Right renal cortex interstitium (tissue), 3 donors: ENCODE measurements at regions not wholly inside any gene's neighbourhood (a gene's known extent, or its start where the extent isn't known, plus 50 kb on each side); places are given as distances from the start of the nearest gene placed in this dataset.
"Not testable (repeated sequence)": the region's sequence is repeated elsewhere in the genome, so short reads cannot be mapped to it uniquely, and the experiment has no call there.

Experiments
- DNase-seq, 3 donors: peaks; one replicate each; pipeline ENCODE4 v3.0.0-alpha.2; 2013; ENCODE audit warnings: low read depth in 3 of 3, low spot score in 2 of 3

DNA sequence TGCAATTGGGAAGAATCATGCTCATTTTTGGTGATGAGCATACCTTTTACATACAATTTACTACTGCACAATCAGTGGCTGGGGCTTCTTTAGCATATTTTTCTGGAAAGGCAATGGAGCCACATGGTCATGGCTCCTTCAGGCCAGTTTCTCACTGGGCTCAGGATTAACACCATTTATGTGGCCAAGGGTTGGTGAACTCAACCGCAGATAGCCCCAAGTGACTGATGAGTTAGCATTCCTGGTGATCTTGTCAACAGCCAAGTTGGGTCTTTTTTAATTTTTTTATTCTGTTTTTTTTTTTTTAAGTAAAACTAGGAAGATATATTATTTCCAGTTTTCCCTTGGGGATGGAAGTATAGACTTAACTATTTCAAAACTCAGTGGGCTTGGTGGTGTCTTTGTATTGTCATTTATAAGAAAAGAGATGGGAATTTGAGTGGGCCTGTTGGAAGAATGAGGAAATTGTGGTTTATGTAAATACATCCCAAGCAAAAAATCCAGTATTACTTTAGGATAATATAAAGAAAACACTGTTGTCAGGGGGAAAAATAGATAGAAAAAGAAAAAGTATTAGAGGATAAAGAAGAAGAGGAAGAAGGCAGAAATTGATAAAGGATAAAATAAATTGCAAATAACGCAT, 397.4 kb downstream of the MAFB start:
- no peak for DNase-seq

DNA sequence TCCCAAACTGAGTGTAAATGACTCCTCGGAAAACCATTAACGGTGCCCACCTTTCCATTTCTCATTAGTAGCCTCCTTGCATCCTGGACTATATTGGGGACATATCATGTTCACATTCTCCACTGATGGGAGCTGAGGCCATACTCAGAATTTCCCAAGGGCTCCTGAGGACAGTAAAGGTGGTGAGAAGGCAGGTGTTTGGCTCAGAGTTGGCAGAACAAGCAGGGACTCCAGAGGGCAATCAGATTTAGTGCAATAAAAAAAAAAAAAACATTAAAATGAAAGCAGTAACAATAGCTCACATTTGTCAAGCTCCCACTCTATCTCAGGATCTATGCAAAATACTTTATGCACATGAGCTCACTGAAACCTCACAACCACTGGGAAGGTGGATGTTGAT, 401.4 kb downstream of the MAFB start:
- DNase-seq: no peak

DNA sequence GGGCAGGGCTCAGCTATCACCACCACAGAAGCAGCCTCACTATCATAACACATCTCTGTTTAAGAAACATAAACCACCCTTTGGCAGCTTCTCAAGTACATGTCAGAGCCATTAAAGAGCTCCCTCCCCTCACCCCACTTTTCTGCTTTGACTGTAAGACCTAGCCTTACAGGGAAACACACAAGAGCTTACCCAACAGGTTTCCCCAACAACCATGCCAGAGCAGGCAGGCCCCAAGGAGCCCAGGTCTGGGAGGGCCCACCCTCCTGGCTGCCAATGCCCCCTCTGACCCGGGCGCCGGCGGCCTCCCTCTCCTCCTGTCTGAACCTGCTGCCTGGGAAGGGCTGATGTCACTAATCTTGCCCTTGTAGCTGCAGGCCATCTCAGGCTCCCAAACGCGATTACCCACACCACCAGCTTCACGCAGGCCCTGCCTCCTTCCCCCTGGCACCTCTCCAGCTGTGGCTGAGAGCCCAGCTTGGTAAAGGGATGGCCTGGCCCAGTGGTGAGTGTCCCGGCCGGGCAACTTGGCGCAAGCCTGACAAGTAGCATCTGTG, 402.0 kb downstream of the MAFB start:
- DNase-seq: no peak

DNA sequence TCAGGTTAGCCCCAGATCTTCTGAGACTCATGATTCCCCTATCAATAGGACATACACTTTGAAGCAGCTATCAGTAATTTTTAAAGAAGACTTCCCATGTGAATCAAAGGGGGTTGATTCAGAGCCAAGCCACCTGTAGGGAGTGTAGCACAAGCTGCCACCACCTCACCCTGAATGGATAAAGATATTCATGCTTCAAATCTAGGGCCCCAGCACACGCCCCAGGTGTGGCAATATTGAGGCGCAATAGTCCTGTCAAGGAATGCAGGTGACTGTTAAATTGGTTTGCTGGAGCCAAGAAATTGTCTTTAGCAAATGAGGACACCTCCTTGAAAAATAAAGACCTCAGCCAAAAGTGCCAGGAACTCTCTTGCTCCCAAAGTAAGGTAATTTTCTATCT, 404.4 kb downstream of the MAFB start:
- DNase-seq: no peak

DNA sequence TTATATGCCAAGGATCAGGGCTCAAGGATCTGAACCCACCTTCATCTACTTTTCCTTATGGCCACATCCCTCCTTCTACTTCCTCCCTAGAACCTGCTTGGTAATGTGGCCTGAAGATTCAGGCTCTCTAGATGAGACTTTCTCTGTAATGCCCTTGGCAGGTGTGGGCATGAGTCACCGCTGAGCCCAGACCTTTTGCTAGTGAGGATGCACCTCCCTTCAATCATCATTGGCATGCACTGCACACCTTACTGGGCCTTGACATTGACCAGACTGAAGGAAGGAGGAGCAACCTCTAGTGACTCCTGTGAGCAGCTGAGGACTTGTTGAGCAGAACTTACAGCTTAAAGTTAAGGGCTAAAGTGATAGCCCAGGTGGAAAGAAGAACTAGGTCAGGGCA, 405.3 kb downstream of the MAFB start:
- DNase-seq: no peak

DNA sequence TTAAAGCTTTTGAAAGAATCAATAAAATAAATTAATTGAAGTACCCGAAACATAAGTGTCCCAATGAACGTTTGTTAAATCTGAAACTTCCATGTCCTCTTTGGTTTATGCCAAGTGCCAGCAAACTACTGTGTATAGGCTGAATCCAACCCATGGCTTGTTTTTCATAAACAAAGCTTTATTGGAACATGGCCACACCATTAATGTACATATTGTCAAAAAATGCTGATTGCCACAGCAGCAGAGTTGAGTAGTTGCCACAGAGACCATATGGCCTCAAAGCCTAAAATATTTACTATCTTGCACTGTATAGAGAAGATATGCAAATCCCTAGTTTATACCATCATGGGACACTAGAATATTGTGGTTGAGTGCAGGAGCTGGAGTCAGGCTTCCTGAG, 406.1 kb downstream of the MAFB start:
- no peak for DNase-seq

DNA sequence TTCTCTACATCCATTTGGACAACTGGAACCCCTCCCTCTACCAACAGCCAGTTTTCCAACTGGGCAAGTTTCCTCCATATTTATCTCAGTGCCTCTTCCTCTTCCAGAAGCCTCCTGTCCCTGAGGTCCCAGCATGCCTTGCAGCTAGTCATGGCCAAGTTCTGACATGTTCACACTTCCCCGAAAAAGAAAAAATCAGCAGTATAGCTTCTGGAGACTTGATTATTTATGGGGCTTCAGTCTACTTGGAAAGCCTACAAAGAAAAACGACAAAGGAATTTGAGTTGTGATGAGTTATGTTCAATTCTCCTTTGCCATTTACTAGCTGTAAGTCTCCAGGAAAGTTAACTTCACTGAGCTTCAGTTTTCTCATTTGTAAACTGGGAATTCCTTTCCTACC, 406.5 kb downstream of the MAFB start:
- no peak for DNase-seq

DNA sequence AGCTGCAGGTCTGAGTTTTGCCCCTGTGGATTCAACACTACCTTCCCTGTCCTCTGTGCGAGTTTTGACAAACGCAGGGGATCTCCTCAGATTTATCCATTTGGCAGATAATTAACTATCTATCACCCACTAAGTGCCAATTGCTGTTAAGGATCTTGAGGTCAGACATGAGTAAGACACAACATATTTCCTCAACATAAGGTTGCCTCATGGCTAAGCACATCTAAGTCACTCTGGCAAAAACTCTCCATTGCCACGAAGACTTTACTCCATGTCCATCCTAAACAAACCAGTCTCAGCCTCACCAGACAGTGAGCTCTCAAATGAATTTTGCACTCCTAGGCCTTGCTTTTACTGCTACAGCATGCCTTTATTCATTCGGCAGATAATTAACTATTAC, 408.4 kb downstream of the MAFB start:
- no peak for DNase-seq

DNA sequence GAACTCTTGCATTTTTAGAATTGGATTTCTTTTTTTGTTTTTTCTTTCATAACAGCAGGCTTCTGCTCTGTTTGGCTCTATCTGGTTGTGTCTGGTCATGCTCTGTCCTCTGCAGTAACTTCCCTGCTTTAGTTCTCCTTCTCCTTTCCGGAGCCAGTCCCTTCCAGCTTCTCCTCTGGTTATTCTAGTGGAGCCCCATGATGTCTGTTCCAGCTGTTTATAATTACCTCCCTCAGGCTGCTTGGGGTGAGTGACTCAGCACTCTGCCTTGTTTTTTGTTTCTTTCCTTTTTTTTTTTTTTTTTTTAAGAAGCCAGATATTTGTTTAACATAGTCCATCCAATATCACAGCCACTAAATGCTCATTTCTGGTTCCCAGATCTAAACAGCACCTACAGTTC, 409.6 kb downstream of the MAFB start:
- DNase-seq: no peak

DNA sequence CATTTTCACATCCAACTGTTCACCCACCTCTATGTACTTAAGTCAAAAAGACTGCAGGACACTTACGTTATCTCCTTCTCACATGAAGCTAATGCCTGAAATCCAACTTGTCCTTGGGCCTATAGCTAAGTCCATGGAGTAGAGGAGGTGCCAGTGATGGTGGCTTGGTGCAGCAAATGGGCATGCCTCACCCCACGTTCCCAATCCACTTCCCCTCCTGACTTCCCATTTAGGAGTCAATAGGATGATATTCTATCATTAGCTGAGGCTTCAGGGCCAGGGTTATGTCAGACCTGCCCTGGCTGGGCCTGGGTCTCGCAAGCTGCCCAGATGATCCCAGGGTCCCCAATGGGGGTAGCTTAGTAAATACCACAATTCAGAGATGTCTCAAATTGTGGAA, 410.4 kb downstream of the MAFB start:
- DNase-seq: no peak

DNA sequence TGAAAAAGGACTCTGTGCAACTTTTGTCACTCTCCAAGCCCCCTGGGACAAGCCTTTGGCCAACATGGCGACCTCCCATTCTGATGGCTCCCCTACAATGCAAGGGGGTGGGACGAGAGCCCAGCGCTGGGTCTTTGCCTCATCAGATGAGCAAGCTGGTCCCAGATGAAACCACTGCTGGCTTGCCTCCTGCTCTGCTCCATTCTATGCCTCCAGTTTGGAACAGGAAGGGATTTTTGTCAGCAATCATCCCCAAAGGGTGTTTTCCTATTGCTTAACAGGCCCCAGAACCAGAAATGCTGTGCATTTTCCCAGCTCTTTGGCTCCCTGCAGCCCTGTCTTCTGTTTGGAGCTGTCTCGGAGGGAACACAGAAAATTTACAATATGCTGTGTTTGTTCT, 412.7 kb downstream of the MAFB start:
- no peak for DNase-seq

DNA sequence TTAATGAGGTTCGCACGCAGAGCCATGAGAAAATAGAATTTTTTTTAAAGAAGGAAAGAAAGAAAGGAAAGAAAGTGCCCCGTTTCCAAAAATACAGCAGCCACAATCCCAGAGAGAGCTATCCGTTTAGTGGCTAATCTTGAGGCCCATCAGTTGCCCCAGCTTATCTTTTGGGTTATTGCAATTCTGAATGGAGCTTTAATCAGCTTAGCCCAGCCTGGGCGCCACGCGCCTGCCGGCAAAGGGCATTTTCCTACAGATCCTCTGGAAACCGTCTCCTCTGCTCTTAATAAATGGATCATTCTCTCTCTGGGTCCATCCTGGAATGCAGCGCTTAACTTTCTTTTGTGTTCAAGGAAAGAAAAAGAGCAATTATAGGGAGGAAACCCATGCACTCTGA, 413.3 kb downstream of the MAFB start:
- no peak for DNase-seq

DNA sequence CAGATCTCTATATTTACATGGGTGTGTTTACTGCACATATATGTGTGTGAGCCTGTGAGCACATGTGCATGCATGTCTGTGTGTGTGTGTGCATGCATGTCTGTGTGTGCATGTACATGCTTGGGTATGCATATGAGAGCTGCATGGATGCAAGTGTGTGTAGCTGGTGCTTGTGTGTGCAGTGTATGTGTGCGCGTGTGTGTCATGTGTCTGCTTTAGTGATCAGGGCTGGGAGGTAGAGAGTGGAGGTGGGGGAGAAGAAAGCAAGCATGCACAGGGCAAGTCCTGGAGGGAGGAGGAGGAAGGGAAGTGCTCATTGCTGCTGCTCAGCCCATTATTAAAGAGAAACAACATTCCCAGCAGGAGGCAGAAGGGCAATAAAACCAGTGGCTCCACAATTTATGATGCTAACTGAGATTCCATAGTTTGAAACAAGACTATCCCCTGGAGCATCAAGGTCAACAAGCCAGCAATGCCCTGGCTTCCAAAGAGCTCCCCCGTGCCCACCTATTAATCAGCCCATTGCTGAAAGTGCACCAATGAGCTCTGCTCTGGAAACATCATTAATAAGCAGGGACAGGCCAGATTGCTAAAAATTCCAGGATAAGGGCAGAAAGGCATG, 414.0 kb downstream of the MAFB start:
- DNase-seq: no peak

DNA sequence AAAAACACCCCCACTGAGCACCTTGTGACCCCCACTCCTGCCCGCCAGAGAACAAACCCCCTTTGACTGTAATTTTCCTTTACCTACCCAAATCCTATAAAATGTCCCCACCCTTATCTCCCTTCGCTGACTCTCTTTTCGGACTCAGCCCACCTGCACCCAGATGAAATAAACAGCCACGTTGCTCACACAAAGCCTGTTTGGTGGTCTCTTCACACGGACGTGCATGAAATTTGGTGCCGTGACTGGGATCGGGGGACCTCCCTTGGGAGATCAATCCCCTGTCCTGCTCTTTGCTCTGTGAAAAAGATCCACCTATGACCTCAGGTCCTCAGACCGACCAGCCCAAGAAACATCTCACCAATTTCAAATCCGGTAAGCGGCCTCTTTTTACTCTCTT, 419.8 kb downstream of the MAFB start:
- DNase-seq: not testable (repeated sequence)

DNA sequence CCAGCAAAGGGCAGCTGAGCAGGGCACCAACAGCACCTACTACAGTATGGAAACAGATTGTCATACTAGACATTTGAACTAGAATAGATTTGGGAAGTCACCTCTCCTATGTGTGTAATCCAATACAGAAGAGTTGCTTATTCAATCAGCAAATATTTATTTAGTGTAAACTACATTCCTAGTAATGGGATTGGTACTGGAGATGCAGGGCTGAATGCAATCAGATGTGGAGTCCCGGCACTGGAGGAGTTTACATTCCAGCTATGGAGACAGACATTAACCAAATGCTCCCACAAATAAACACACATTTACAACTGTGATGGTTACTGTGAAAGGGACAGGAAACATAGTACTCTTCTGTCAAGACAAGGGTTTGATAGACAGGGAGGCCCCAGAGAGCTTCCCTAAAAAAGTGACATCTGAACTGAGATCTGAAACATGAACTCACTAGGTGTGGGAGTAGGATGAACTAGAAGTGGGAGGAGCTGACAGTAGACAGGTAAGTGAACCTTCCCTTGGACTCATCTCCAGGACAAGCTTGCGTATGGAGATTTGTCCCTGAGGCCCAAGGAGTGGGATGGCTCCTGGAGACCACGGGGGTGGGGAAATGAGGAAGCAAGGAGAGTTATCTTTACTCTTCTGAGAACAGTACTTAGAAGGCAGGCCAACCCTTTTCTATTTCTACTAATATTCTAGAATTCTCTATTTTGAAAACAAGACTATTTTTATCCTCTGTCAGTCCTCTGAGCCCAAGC, 420.5 kb downstream of the MAFB start:
- no peak for DNase-seq

DNA sequence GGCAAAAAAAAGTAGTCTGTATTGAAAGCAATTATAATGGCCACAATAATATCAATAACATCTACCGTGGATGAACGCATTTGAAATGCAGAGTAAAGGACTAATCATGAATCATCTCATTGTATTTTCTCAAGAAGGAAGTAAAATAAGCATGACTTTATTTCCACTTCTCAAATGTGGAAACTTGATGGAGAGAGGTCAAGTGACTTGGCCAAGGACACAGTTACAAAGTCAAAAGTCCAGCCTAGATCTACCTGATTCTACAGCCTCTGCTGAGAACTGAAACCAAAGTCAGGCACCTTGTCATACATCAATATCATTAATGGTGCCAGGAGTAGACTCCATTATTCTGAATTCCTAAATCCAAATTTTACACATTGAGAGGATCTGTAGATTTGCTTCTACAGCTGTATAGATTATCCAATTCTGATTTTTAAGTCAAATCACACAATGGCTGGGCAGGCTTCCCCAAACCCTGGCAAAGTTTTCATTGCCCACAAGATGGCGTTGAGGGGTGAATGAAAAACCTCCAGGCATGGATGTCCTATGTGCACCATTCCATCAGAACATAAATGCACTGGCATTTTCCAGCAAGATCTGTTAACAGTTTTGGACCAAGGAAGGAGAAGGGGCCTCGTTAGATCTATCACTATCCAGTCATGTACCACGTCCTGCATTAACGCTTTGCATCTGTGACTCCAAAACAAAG, 423.1 kb downstream of the MAFB start:
- DNase-seq: no peak

DNA sequence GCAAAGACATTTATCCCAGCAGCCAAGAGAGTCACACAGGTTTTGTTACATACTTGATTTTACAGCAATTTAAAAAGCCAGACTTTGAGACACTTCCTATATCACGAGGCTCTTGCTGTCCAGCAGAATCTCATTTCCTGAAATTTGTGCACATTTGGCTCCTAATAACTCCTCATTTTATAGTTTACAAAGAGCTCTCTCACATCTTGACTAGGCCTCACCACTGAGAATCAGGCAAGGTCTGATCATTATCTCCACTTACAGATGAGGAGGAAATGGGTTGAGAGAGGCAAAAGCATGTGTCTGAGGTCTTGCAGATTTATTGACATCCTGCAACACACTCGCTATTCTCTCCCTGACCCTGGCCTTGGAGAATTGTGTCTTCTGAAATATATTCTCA, 426.8 kb downstream of the MAFB start:
- no peak for DNase-seq

DNA sequence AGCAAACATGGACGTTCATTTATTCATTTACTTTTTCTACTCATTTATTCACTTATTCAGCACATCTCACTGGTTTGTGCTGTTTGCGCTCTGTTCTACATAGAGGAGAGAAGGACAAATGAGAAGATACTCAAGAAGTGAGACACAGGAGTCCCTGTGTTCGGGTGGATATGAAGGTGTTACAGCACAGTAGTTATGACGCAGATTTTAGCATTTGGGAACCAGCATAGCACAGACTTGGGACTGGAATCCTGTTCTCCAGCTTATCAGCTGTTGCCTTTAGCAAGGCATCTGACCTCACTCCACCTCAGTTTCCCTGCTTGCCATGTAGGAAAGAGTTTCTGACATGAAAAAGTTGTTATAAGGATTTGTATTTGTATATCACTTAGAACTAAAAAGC, 430.1 kb downstream of the MAFB start:
- DNase-seq: no peak

DNA sequence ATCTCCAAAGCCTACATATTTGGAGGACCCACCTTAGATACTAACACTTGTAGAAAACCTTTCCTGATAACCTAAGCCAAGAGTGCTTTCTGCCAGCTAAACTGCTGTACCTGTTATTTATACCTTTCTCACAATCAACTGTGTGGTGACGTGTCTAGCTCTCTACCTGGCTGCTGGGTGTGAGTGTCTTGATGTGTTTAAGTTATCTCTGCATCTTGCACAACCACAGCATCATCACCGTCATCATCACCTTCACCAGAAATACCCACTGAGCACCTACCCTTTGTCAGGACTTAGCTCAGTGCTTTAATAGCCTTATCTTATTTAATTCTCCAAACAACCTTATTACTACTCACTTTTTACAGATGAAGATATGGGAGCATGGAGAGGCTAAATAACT, 431.3 kb downstream of the MAFB start:
- no peak for DNase-seq

DNA sequence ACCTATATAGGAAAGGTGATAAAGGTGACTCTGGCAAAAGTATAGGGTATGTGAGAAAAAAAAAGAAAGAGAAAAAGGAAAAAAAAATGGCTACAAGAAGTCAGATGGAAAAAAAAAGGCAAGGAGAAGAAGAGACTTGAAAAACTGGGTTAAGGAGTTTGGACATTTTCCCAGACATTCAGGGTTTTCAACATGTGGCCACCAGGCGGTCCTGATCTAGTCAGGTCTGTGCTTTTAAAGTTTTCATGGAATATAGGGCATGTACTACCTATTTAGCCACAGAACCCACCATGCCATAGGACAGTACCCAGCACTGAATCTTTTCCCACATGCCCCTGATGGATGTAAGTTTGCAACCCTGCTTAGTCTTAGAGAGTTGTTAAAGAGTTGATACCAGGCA, 433.7 kb downstream of the MAFB start:
- DNase-seq: no peak

DNA sequence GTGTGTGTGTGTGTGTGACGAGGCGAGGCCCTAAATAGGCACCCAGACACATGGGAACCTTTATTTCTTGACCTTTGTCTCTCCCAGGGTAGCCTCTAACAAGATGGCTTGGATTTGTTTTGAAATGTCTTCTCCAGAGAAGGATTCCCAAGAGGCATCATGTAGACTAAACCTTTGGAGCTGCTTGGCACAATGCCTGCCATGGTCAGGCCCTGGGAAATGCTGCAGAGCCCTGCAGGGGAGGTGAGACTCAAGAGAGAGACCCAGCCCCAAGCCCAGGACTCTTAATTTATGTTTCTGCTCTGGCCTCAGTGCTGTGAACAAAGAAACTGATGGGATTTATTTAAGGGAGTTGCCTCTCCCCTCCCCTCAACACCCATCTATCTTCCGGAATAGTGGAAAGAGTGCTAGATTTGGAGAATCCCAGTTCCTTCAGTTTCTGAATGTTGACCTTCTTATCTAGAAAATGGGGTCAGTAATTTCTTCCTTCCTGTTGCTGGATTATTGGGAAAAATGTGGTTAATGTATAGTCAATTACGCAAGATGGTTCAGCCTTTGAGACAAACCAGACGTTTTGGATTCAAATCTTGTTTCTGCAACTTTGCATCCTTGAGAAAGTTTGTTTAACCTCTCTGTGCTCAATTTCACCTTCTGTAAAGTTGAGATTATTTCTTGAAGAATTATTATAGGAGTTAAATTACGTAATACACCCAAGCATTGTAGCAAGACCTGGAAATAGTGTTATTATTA, 434.8 kb downstream of the MAFB start:
- no peak for DNase-seq
